ENCODE measurements at regions not wholly inside any gene's neighbourhood (a gene's known extent, or its start where the extent isn't known, plus 50 kb on each side); places are given as distances from the start of the nearest gene placed in this dataset.

DNA sequence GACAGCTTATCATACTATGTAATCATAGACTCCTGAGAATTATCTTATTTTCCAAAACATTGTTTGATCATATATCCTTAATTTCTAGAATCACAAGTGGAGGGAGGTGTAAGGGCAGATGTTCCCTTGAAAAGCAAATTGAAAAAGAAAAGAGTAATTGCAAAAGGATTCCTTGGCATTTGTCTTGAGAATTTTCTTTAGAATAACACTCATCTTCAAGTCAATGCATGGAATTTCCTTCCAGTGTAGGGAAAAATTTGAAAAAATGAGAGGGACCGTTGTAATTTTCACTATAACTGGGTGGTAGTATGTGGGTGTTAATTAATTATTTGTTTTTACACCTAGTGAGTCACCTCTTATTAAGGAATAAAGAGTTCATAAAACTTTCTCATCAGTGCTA, 724.6 kb upstream of the ADAMTS5 start:
- no peaks in the 10 kb centered on the region for H3K79me2 ChIP-seq (ENCODE audit: control insufficient read depth, insufficient read depth, low read length)
- no peaks in the 10 kb centered on the region for H3K36me3 ChIP-seq (ENCODE audit: control insufficient read depth in 2 of 2, extremely low read depth in 1 of 2, insufficient read depth in 2 of 2, low read length in 2 of 2)
- no peak overlapping the region for H2AFZ ChIP-seq (ENCODE audit: control insufficient read depth, low read length)
- H3K27ac ChIP-seq (ENCODE audit: control insufficient read depth, insufficient read depth, low read length): no peak overlapping the region
- H4K20me1 ChIP-seq (ENCODE audit: control insufficient read depth, extremely low read depth, insufficient read depth, low read length): no peaks in the 10 kb centered on the region
- H3K4me3 ChIP-seq (ENCODE audit: control insufficient read depth in 2 of 3, extremely low read depth in 1 of 3, insufficient read depth in 2 of 3, low read depth in 1 of 3, low read length in 3 of 3): no peak overlapping the region
- no peaks in the 10 kb centered on the region for H3K27me3 ChIP-seq (ENCODE audit: control insufficient read depth, extremely low read depth, insufficient read depth, low read length)
- dilution Hi-C loops (cut with MboI; ENCODE audit: extremely low pct_ligation_motif_present, low sequenced_read_pairs): no loop called here
- no peak for DNase-seq (ENCODE audit: low read depth, low spot score)
- no peaks in the 10 kb centered on the region for H3K9me1 ChIP-seq (ENCODE audit: control insufficient read depth, extremely low read depth, insufficient read depth, low read length)
- peaks cover 2% of the 10 kb centered on the region for H3K9me3 ChIP-seq (ENCODE audit: control insufficient read depth, low read depth, low read length)
- no peak overlapping the region for H3K9ac ChIP-seq (ENCODE audit: control insufficient read depth, extremely low read depth, insufficient read depth, low read length)
- TF ChIP-seq, protein P1, sequence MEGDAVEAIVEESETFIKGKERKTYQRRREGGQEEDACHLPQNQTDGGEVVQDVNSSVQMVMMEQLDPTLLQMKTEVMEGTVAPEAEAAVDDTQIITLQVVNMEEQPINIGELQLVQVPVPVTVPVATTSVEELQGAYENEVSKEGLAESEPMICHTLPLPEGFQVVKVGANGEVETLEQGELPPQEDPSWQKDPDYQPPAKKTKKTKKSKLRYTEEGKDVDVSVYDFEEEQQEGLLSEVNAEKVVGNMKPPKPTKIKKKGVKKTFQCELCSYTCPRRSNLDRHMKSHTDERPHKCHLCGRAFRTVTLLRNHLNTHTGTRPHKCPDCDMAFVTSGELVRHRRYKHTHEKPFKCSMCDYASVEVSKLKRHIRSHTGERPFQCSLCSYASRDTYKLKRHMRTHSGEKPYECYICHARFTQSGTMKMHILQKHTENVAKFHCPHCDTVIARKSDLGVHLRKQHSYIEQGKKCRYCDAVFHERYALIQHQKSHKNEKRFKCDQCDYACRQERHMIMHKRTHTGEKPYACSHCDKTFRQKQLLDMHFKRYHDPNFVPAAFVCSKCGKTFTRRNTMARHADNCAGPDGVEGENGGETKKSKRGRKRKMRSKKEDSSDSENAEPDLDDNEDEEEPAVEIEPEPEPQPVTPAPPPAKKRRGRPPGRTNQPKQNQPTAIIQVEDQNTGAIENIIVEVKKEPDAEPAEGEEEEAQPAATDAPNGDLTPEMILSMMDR (optimal IDR thresholded peaks at IDR 0.05 in 1 of 3, IDR thresholded peaks at IDR 0.05 in 1 of 3, conservative IDR thresholded peaks at IDR 0.05 in 1 of 3; ENCODE audit: extremely low read depth in 1 of 3, insufficient read depth in 2 of 3, low read length in 3 of 3): no peak
- no peak for TF ChIP-seq EZH2 (IDR thresholded peaks at IDR 0.05; ENCODE audit: low read length)
- peaks cover 9% of the 10 kb centered on the region for H3K4me1 ChIP-seq (ENCODE audit: control insufficient read depth, extremely low read depth, insufficient read depth, low read length)
- no peak for FAIRE-seq
- no peak overlapping the region for H3K4me2 ChIP-seq (ENCODE audit: control insufficient read depth, extremely low read depth, insufficient read depth, low read depth, low read length)

DNA sequence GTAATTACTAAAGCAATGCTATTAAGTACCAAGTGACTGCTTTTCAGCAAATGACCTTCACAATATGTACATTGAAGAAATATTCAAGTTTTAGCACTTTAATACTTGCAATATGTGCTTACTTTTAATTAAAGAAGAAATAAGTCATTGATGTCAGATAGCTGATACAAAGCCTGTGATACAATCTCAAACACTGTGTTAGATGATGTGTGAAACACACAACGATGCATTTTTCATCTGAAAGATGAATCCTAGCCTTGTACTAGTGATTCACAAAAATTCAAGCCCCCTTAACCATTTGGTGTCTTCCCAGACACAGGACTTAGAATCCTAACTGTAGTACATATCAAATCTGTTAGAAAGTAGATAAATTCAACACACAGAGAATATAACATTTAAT, 724.1 kb upstream of the ADAMTS5 start:
- no peaks in the 10 kb centered on the region for H3K79me2 ChIP-seq (ENCODE audit: control insufficient read depth, insufficient read depth, low read length)
- dilution Hi-C loops (cut with MboI; ENCODE audit: extremely low pct_ligation_motif_present, low sequenced_read_pairs): no loop called here

More for the DNA sequence above, 724.1 kb upstream of the ADAMTS5 start:
- no peak for FAIRE-seq
- Histone ChIP-seq H3K36me3 (ENCODE audit: control insufficient read depth in 2 of 2, extremely low read depth in 1 of 2, insufficient read depth in 2 of 2, low read length in 2 of 2) (no peaks in the 10 kb centered on the region), H3K9me3 (ENCODE audit: control insufficient read depth, low read depth, low read length) (peaks cover 2% of the 10 kb centered on the region), H3K4me2 (ENCODE audit: control insufficient read depth, extremely low read depth, insufficient read depth, low read depth, low read length) (no peak overlapping the region), H3K4me1 (ENCODE audit: control insufficient read depth, extremely low read depth, insufficient read depth, low read length) (peaks cover 9% of the 10 kb centered on the region), H2AFZ (ENCODE audit: control insufficient read depth, low read length) (no peak overlapping the region), H3K9ac (ENCODE audit: control insufficient read depth, extremely low read depth, insufficient read depth, low read length) (no peak overlapping the region), H3K9me1 (ENCODE audit: control insufficient read depth, extremely low read depth, insufficient read depth, low read length) (no peaks in the 10 kb centered on the region), H3K27ac (ENCODE audit: control insufficient read depth, insufficient read depth, low read length) (no peak overlapping the region), H3K27me3 (ENCODE audit: control insufficient read depth, extremely low read depth, insufficient read depth, low read length) (no peaks in the 10 kb centered on the region), H3K4me3 (ENCODE audit: control insufficient read depth in 2 of 3, extremely low read depth in 1 of 3, insufficient read depth in 2 of 3, low read depth in 1 of 3, low read length in 3 of 3) (no peak overlapping the region), H4K20me1 (ENCODE audit: control insufficient read depth, extremely low read depth, insufficient read depth, low read length) (no peaks in the 10 kb centered on the region)
- TF ChIP-seq, protein P1 (optimal IDR thresholded peaks at IDR 0.05 in 1 of 3, IDR thresholded peaks at IDR 0.05 in 1 of 3, conservative IDR thresholded peaks at IDR 0.05 in 1 of 3; ENCODE audit: extremely low read depth in 1 of 3, insufficient read depth in 2 of 3, low read length in 3 of 3): no peak
- no peak for TF ChIP-seq EZH2 (IDR thresholded peaks at IDR 0.05; ENCODE audit: low read length)
- no peak for DNase-seq (ENCODE audit: low read depth, low spot score)
